HEK293 (cell line): ENCODE measurements at regions not wholly inside any gene's neighbourhood (a gene's known extent, or its start where the extent isn't known, plus 50 kb on each side); places are given as distances from the start of the nearest gene placed in this dataset.

ENCODE experiments used
- CTCF ChIA-PET: fragments of 350-600 bp; formaldehyde crosslinking; extraction: SDS; loops from one replicate; lab custom pipeline; 2021; ENCODE audit warnings: antibody characterized with exemption; lab: Yijun Ruan, JAX
- POLR2A ChIA-PET: fragments of 300-600 bp; formaldehyde crosslinking; extraction: SDS; loops from one replicate; lab custom pipeline; 2020; ENCODE audit warnings: antibody characterized with exemption, inconsistent platforms; lab: Yijun Ruan, JAX
- H3K27ac ChIP-seq: fragments of 200-500 bp; sonication (Bioruptor generic); 2 replicates; pipeline ENCODE4 v1.5.1; 2014; ENCODE audit warnings: low read depth, low read length, control low read depth, inconsistent platforms; ENCODE audit errors: extremely low read depth
- H3K36me3 ChIP-seq, 2 experiments: fragments of 200-500 bp in 1 of 2; sonication (Bioruptor generic) in 1 of 2; 1 replicate in 1 of 2; 2 replicates in 1 of 2; pipeline ENCODE4 v1.5.1; 2014 to 2017; ENCODE audit warnings: inconsistent platforms in 2 of 2, low read length in 2 of 2; ENCODE audit not compliant: control insufficient read depth in 2 of 2, insufficient read depth in 1 of 2
- H3K4me1 ChIP-seq: fragments of 200-500 bp; sonication (Bioruptor generic); 2 replicates; pipeline ENCODE4 v1.5.1; 2014; ENCODE audit warnings: mild to moderate bottlenecking, low read length, inconsistent platforms; ENCODE audit not compliant: control insufficient read depth, insufficient read depth
- H3K4me3 ChIP-seq: 2 replicates; pipeline ENCODE4 v1.5.1; 2011; ENCODE audit warnings: low read depth, mild to moderate bottlenecking, control low read depth, low read length, moderate library complexity
- H3K9me3 ChIP-seq: fragments of 200-500 bp; sonication (Bioruptor generic); 2 replicates; pipeline ENCODE4 v1.5.1; 2014; ENCODE audit warnings: low read depth, low read length, inconsistent platforms; ENCODE audit not compliant: control insufficient read depth, insufficient read depth
- HOXD13 ChIP-seq: sonication (generic); formaldehyde crosslinking; IDR thresholded peaks from 2 replicates; pipeline ENCODE4 v1.8.0; 2022; ENCODE audit warnings: missing genetic modification reagents, borderline replicate concordance
- KLF10 ChIP-seq: fragments of 450-650 bp; IDR thresholded peaks from 2 replicates; pipeline ENCODE4 v1.5.1; 2018; ENCODE audit warnings: missing biosample characterization, mild to moderate bottlenecking, missing genetic modification characterization
- KLF8 ChIP-seq: fragments of 450-650 bp; formaldehyde crosslinking; IDR thresholded peaks from 2 replicates; pipeline ENCODE4 v1.5.1; 2016; ENCODE audit warnings: missing biosample characterization, missing genetic modification characterization
- SALL2 ChIP-seq: fragments of 450-650 bp; formaldehyde crosslinking; IDR thresholded peaks from 2 replicates; pipeline ENCODE4 v1.5.0; 2017; ENCODE audit warnings: missing biosample characterization, mild to moderate bottlenecking, missing genetic modification characterization, borderline replicate concordance
- ZBTB17 ChIP-seq: fragments of 450-650 bp; formaldehyde crosslinking; IDR thresholded peaks from 2 replicates; pipeline ENCODE4 v1.5.1; 2016; ENCODE audit warnings: missing biosample characterization, missing genetic modification characterization
- ZBTB26 ChIP-seq: fragments of 450-650 bp; formaldehyde crosslinking; optimal IDR thresholded peaks from 2 replicates; pipeline ENCODE3; 2016; ENCODE audit warnings: missing biosample characterization, mild to moderate bottlenecking, missing genetic modification characterization
- ZBTB48 ChIP-seq: fragments of 450-650 bp; formaldehyde crosslinking; IDR thresholded peaks from 2 replicates; pipeline ENCODE4 v1.5.1; 2016; ENCODE audit warnings: missing biosample characterization, missing genetic modification characterization
- ZBTB49 ChIP-seq: fragments of 450-650 bp; formaldehyde crosslinking; IDR thresholded peaks from 2 replicates; pipeline ENCODE4 v1.5.1; 2016; ENCODE audit warnings: missing biosample characterization, missing genetic modification characterization, low read depth
- ZFHX2 ChIP-seq: fragments of 450-650 bp; formaldehyde crosslinking; conservative IDR thresholded peaks from 2 replicates; pipeline ENCODE4 v1.5.1; 2016; ENCODE audit warnings: missing biosample characterization, missing genetic modification characterization
- ZFP41 ChIP-seq: fragments of 450-650 bp; formaldehyde crosslinking; IDR thresholded peaks from 2 replicates; pipeline ENCODE4 v1.5.1; 2016; ENCODE audit warnings: missing biosample characterization, missing genetic modification characterization, borderline replicate concordance
- ZNF10 ChIP-seq: fragments of 450-650 bp; formaldehyde crosslinking; IDR thresholded peaks from 2 replicates; pipeline ENCODE4 v1.5.1; 2017; ENCODE audit warnings: missing biosample characterization, missing genetic modification characterization
- ZNF138 ChIP-seq: fragments of 450-650 bp; formaldehyde crosslinking; IDR thresholded peaks from 2 replicates; pipeline ENCODE4 v1.5.1; 2016; ENCODE audit warnings: missing biosample characterization, missing genetic modification characterization, borderline replicate concordance
- ZNF140 ChIP-seq: fragments of 450-650 bp; formaldehyde crosslinking; IDR thresholded peaks from 2 replicates; pipeline ENCODE4 v1.5.1; 2016; ENCODE audit warnings: missing biosample characterization, missing genetic modification characterization
- ZNF221 ChIP-seq: fragments of 450-650 bp; formaldehyde crosslinking; IDR thresholded peaks from 2 replicates; pipeline ENCODE4 v1.5.1; 2017; ENCODE audit warnings: missing biosample characterization, missing genetic modification characterization, borderline replicate concordance
- ZNF335 ChIP-seq: fragments of 450-650 bp; formaldehyde crosslinking; conservative IDR thresholded peaks from 2 replicates; pipeline ENCODE4 v1.5.1; 2016; ENCODE audit warnings: missing biosample characterization, missing genetic modification characterization
- ZNF350 ChIP-seq: fragments of 450-650 bp; formaldehyde crosslinking; IDR thresholded peaks from 2 replicates; pipeline ENCODE4 v1.5.0; 2017; ENCODE audit warnings: missing biosample characterization, mild to moderate bottlenecking, missing genetic modification characterization
- ZNF548 ChIP-seq: fragments of 450-650 bp; formaldehyde crosslinking; IDR thresholded peaks from 2 replicates; pipeline ENCODE4 v1.5.1; 2016; ENCODE audit warnings: missing biosample characterization, missing genetic modification characterization
- ZNF626 ChIP-seq: fragments of 450-650 bp; sonication (Bioruptor Pico); formaldehyde crosslinking; IDR thresholded peaks from 2 replicates; pipeline ENCODE4 v1.5.1; 2018; ENCODE audit warnings: missing biosample characterization, missing genetic modification characterization, inconsistent platforms
- ZNF670 ChIP-seq: fragments of 450-650 bp; formaldehyde crosslinking; IDR thresholded peaks from 2 replicates; pipeline ENCODE4 v1.5.1; 2016; ENCODE audit warnings: missing biosample characterization, missing genetic modification characterization, low read depth
- ZNF677 ChIP-seq: fragments of 450-650 bp; IDR thresholded peaks from 2 replicates; pipeline ENCODE4 v1.5.0; 2018; ENCODE audit warnings: missing biosample characterization, mild to moderate bottlenecking, missing genetic modification characterization, moderate library complexity
- ZNF76 ChIP-seq: fragments of 450-650 bp; formaldehyde crosslinking; IDR thresholded peaks from 2 replicates; pipeline ENCODE4; 2016; ENCODE audit warnings: low read depth, missing biosample characterization, missing genetic modification characterization, borderline replicate concordance
- ZSCAN30 ChIP-seq: fragments of 450-650 bp; IDR thresholded peaks from 2 replicates; pipeline ENCODE4 v1.5.1; 2018; ENCODE audit warnings: missing biosample characterization, mild to moderate bottlenecking, missing genetic modification characterization, moderate library complexity
- TF ChIP-seq, protein P1 (sequence below): fragments of 450-650 bp; formaldehyde crosslinking; IDR thresholded peaks from 2 replicates; pipeline ENCODE4 v1.5.1; 2016; ENCODE audit warnings: missing biosample characterization, missing genetic modification characterization
- TF ChIP-seq, protein P2 (sequence below): fragments of 450-650 bp; formaldehyde crosslinking; IDR thresholded peaks from 2 replicates; pipeline ENCODE4 v1.5.1; 2017; ENCODE audit warnings: missing biosample characterization, mild to moderate bottlenecking, missing genetic modification characterization, moderate library complexity
- TF ChIP-seq, protein P3 (sequence below): fragments of 450-650 bp; formaldehyde crosslinking; IDR thresholded peaks from 2 replicates; pipeline ENCODE4 v1.5.1; 2016; ENCODE audit warnings: missing biosample characterization, missing genetic modification characterization
- TF ChIP-seq, protein P4 (sequence below): fragments of 450-650 bp; formaldehyde crosslinking; IDR thresholded peaks from 2 replicates; pipeline ENCODE4 v1.5.1; 2016; ENCODE audit warnings: missing biosample characterization, missing genetic modification characterization

- Histone ChIP-seq H3K4me3 (peak overlapping the region; percentile 41), H3K36me3 (no peaks in the 10 kb centered on the region), H3K27ac (peak overlapping the region; percentile 55; the same call in 1 of the 2 replicates), H3K9me3 (no peaks in the 10 kb centered on the region), H3K4me1 (peaks cover 3% of the 10 kb centered on the region; the same call in 1 of the 2 replicates)
- ChIA-PET POLR2A (no interaction called here), CTCF (no interaction called here)
- TF ChIP-seq ZNF548 (no peak), KLF10 (tag by site-specific recombination) (no peak), ZBTB26 (tag by site-specific recombination) (peak; percentile 32), SALL2 (tag by site-specific recombination) (no peak), ZNF138 (tag by site-specific recombination) (no peak), ZSCAN30 (tag by site-specific recombination) (0 out of 2 replicates have a peak, but pooled peaks have one; percentile 23), KLF8 (tag by site-specific recombination) (no peak), ZBTB49 (tag by site-specific recombination) (no peak), ZNF10 (tag by site-specific recombination) (no peak), ZFHX2 (tag by site-specific recombination) (0 out of 2 replicates have a peak, but pooled peaks have one; percentile 11), ZFP41 (tag by site-specific recombination) (no peak), ZNF626 (tag by site-specific recombination) (no peak), ZNF677 (no peak), ZNF335 (tag by site-specific recombination) (peak; percentile 39), ZNF76 (tag by site-specific recombination) (peak; percentile 12; the same call in 1 of the 2 replicates), HOXD13 (CRISPR knock-in tag) (no peak), ZNF670 (tag by site-specific recombination) (no peak), ZBTB17 (tag by site-specific recombination) (peak; percentile 53), ZBTB48 (no peak), ZNF221 (tag by site-specific recombination) (no peak), ZNF140 (no peak), ZNF350 (tag by site-specific recombination) (no peak)
- TF ChIP-seq, protein P1, sequence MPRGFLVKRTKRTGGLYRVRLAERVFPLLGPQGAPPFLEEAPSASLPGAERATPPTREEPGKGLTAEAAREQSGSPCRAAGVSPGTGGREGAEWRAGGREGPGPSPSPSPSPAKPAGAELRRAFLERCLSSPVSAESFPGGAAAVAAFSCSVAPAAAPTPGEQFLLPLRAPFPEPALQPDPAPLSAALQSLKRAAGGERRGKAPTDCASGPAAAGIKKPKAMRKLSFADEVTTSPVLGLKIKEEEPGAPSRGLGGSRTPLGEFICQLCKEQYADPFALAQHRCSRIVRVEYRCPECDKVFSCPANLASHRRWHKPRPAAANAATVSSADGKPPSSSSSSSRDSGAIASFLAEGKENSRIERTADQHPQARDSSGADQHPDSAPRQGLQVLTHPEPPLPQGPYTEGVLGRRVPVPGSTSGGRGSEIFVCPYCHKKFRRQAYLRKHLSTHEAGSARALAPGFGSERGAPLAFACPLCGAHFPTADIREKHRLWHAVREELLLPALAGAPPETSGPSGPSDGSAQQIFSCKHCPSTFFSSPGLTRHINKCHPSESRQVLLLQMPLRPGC (tag by site-specific recombination), result peak; percentile 71
- TF ChIP-seq, protein P2, sequence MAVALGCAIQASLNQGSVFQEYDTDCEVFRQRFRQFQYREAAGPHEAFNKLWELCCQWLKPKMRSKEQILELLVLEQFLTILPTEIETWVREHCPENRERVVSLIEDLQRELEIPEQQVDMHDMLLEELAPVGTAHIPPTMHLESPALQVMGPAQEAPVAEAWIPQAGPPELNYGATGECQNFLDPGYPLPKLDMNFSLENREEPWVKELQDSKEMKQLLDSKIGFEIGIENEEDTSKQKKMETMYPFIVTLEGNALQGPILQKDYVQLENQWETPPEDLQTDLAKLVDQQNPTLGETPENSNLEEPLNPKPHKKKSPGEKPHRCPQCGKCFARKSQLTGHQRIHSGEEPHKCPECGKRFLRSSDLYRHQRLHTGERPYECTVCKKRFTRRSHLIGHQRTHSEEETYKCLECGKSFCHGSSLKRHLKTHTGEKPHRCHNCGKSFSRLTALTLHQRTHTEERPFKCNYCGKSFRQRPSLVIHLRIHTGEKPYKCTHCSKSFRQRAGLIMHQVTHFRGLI, result no peak
- TF ChIP-seq, protein P3, sequence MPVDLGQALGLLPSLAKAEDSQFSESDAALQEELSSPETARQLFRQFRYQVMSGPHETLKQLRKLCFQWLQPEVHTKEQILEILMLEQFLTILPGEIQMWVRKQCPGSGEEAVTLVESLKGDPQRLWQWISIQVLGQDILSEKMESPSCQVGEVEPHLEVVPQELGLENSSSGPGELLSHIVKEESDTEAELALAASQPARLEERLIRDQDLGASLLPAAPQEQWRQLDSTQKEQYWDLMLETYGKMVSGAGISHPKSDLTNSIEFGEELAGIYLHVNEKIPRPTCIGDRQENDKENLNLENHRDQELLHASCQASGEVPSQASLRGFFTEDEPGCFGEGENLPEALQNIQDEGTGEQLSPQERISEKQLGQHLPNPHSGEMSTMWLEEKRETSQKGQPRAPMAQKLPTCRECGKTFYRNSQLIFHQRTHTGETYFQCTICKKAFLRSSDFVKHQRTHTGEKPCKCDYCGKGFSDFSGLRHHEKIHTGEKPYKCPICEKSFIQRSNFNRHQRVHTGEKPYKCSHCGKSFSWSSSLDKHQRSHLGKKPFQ, result no peak
- TF ChIP-seq, protein P4, sequence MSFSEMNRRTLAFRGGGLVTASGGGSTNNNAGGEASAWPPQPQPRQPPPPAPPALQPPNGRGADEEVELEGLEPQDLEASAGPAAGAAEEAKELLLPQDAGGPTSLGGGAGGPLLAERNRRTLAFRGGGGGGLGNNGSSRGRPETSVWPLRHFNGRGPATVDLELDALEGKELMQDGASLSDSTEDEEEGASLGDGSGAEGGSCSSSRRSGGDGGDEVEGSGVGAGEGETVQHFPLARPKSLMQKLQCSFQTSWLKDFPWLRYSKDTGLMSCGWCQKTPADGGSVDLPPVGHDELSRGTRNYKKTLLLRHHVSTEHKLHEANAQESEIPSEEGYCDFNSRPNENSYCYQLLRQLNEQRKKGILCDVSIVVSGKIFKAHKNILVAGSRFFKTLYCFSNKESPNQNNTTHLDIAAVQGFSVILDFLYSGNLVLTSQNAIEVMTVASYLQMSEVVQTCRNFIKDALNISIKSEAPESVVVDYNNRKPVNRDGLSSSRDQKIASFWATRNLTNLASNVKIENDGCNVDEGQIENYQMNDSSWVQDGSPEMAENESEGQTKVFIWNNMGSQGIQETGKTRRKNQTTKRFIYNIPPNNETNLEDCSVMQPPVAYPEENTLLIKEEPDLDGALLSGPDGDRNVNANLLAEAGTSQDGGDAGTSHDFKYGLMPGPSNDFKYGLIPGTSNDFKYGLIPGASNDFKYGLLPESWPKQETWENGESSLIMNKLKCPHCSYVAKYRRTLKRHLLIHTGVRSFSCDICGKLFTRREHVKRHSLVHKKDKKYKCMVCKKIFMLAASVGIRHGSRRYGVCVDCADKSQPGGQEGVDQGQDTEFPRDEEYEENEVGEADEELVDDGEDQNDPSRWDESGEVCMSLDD (tag by site-specific recombination), result no peak
These were observed 247.7 kb upstream of the ANKRD55 start for GRCh38 chr5:56480705-56481427.
